NT2/D1 (cell line): ENCODE measurements at regions not wholly inside any gene's neighbourhood (a gene's known extent, or its start where the extent isn't known, plus 50 kb on each side); places are given as distances from the start of the nearest gene placed in this dataset.

Experiments used
- DNase-seq: peaks from one replicate; pipeline ENCODE4 v3.0.0-alpha.2; 2011; ENCODE audit warnings: low read depth, low spot score
- H3K27me3 ChIP-seq: 2 replicates; pipeline ENCODE4 v1.6.0; 2011; ENCODE audit warnings: mild to moderate bottlenecking; ENCODE audit not compliant: insufficient read length, insufficient read depth
- H3K36me3 ChIP-seq: 2 replicates; pipeline ENCODE4 v1.6.1; 2011; ENCODE audit warnings: mild to moderate bottlenecking, low read length, mixed read lengths; ENCODE audit not compliant: insufficient read depth, insufficient read length
- H3K4me1 ChIP-seq: 2 replicates; pipeline ENCODE4 v1.5.1; 2011; ENCODE audit not compliant: insufficient read depth, insufficient read length
- H3K4me3 ChIP-seq: 2 replicates; pipeline ENCODE4 v1.5.1; 2011; ENCODE audit warnings: low read depth; ENCODE audit not compliant: insufficient read length
- H3K9ac ChIP-seq: 2 replicates; pipeline ENCODE4 v1.6.0; 2011; ENCODE audit warnings: low read depth; ENCODE audit not compliant: insufficient read length
- H3K9me3 ChIP-seq: 2 replicates; pipeline ENCODE4 v1.5.1; 2011; ENCODE audit warnings: mild to moderate bottlenecking, low read length; ENCODE audit not compliant: insufficient read depth
- SUZ12 ChIP-seq: IDR thresholded peaks from 2 replicates; pipeline ENCODE4 v1.6.1; 2011; ENCODE audit not compliant: insufficient read length, insufficient read depth; ENCODE audit errors: extremely low read depth
- YY1 ChIP-seq: IDR thresholded peaks from 2 replicates; pipeline ENCODE4 v1.6.1; 2011; ENCODE audit not compliant: insufficient read length, insufficient read depth
- ZNF274 ChIP-seq: IDR thresholded peaks from 2 replicates; pipeline ENCODE4 v1.6.1; 2011; ENCODE audit warnings: mild to moderate bottlenecking, low read depth, low read length

GRCh38 chr3:147939425-147939824 lies 530.3 kb downstream of the ZIC1 start:
- no peaks in the 10 kb centered on the region for H3K36me3 ChIP-seq
- no peak overlapping the region for H3K9ac ChIP-seq
- H3K27me3 ChIP-seq, result no peaks in the 10 kb centered on the region
- DNase-seq, result no peak
- TF ChIP-seq ZNF274 (no peak), SUZ12 (no peak), YY1 (no peak)
- no peaks in the 10 kb centered on the region for H3K9me3 ChIP-seq
- no peak overlapping the region for H3K4me3 ChIP-seq
- H3K4me1 ChIP-seq, result no peaks in the 10 kb centered on the region

- H3K27me3 ChIP-seq, result no peaks in the 10 kb centered on the region
- no peaks in the 10 kb centered on the region for H3K4me1 ChIP-seq
- H3K9ac ChIP-seq, result no peak overlapping the region
- no peak for DNase-seq
- no peak for TF ChIP-seq ZNF274
- TF ChIP-seq SUZ12, result no peak
- no peak for TF ChIP-seq YY1
- no peaks in the 10 kb centered on the region for H3K9me3 ChIP-seq
- H3K36me3 ChIP-seq, result no peaks in the 10 kb centered on the region
- H3K4me3 ChIP-seq, result no peak overlapping the region
Observed at GRCh38 chr3:147939839-147940238, 530.7 kb downstream of the ZIC1 start.

GRCh38 chr3:147940405-147941193 lies 531.4 kb downstream of the ZIC1 start:
- TF ChIP-seq SUZ12 (no peak), YY1 (no peak), ZNF274 (no peak)
- DNase-seq, result no peak
- no peaks in the 10 kb centered on the region for H3K4me1 ChIP-seq

GRCh38 chr3:147941969-147942368 lies 532.8 kb downstream of the ZIC1 start:
- no peaks in the 10 kb centered on the region for H3K4me1 ChIP-seq
- H3K4me3 ChIP-seq, result no peak overlapping the region
- no peaks in the 10 kb centered on the region for H3K36me3 ChIP-seq
- H3K27me3 ChIP-seq, result no peaks in the 10 kb centered on the region
- no peak for DNase-seq
- TF ChIP-seq YY1 (no peak), SUZ12 (no peak), ZNF274 (no peak)
- H3K9me3 ChIP-seq, result no peaks in the 10 kb centered on the region
- H3K9ac ChIP-seq, result no peak overlapping the region

More at GRCh38 chr3:147940405-147941193, 531.4 kb downstream of the ZIC1 start:
- H3K9ac ChIP-seq, result no peak overlapping the region
- no peaks in the 10 kb centered on the region for H3K9me3 ChIP-seq
- no peak overlapping the region for H3K4me3 ChIP-seq
- no peaks in the 10 kb centered on the region for H3K36me3 ChIP-seq
- no peaks in the 10 kb centered on the region for H3K27me3 ChIP-seq

- DNase-seq, result no peak
- TF ChIP-seq SUZ12, result no peak
- no peak for TF ChIP-seq YY1
- TF ChIP-seq ZNF274, result no peak
- no peaks in the 10 kb centered on the region for H3K4me1 ChIP-seq
- H3K4me3 ChIP-seq, result no peak overlapping the region
- H3K27me3 ChIP-seq, result no peaks in the 10 kb centered on the region
- H3K36me3 ChIP-seq, result no peaks in the 10 kb centered on the region
- no peaks in the 10 kb centered on the region for H3K9me3 ChIP-seq
- H3K9ac ChIP-seq, result no peak overlapping the region
Observed at GRCh38 chr3:147943265-147943945, 534.2 kb downstream of the ZIC1 start.

GRCh38 chr3:147945968-147946519 lies 536.9 kb downstream of the ZIC1 start:
- Histone ChIP-seq H3K9me3 (no peaks in the 10 kb centered on the region), H3K36me3 (no peaks in the 10 kb centered on the region), H3K4me1 (no peaks in the 10 kb centered on the region), H3K4me3 (no peak overlapping the region), H3K27me3 (no peaks in the 10 kb centered on the region), H3K9ac (no peak overlapping the region)
- DNase-seq, result no peak
- TF ChIP-seq YY1 (no peak), SUZ12 (no peak), ZNF274 (no peak)

- H3K36me3 ChIP-seq, result no peaks in the 10 kb centered on the region
- H3K27me3 ChIP-seq, result no peaks in the 10 kb centered on the region
- H3K9me3 ChIP-seq, result 0 out of 2 replicates have a peak, but pooled peaks cover 5% of the 10 kb centered on the region
- DNase-seq, result no peak
- H3K4me1 ChIP-seq, result no peaks in the 10 kb centered on the region
- no peak overlapping the region for H3K4me3 ChIP-seq
- TF ChIP-seq ZNF274 (no peak), YY1 (no peak), SUZ12 (no peak)
- H3K9ac ChIP-seq, result no peak overlapping the region
Observed at GRCh38 chr3:147956615-147957014, 547.5 kb downstream of the ZIC1 start.
